H1 (cell line): ENCODE measurements at regions not wholly inside any gene's neighbourhood (a gene's known extent, or its start where the extent isn't known, plus 50 kb on each side); places are given as distances from the start of the nearest gene placed in this dataset.

Experiments used
- CTCF ChIA-PET: fragments of 300-600 bp; sonication (Branson Sonifier 250); formaldehyde crosslinking; loops from one replicate; lab custom pipeline; 2021; ENCODE audit not compliant: partially characterized antibody; lab: Charles Lee
- POLR2A ChIA-PET: fragments of 300-600 bp; sonication (Branson Sonifier 250); formaldehyde crosslinking; loops from one replicate; lab custom pipeline; 2021; ENCODE audit warnings: inconsistent platforms; ENCODE audit not compliant: partially characterized antibody; lab: Charles Lee
- DNase-seq, 2 experiments: peaks; one replicate each; pipeline versions ENCODE4 v3.0.0 to v3.0.0-alpha.2; 2010 to 2022; ENCODE audit warnings: low spot score in 2 of 2, low read depth in 1 of 2, mixed read lengths in 1 of 2
- FAIRE-seq: peaks from 2 replicates; lab custom pipeline; 2011; peaks lifted over from hg19 to GRCh38; lab: Jason Lieb, UNC
- H2AFZ ChIP-seq: 2 replicates; pipeline ENCODE4 v1.8.1; 2012; ENCODE audit warnings: low read length, inconsistent platforms
- H2AK5ac ChIP-seq: 2 replicates; pipeline ENCODE4 v1.6.1; 2013; ENCODE audit warnings: low read depth, low read length
- H2BK120ac ChIP-seq: replicated peaks from 2 replicates; pipeline ENCODE3; 2013; ENCODE audit warnings: low read depth, low read length, inconsistent platforms
- H2BK12ac ChIP-seq: 2 replicates; pipeline ENCODE4 v1.6.1; 2013; ENCODE audit warnings: low read depth, low read length
- H2BK15ac ChIP-seq: 2 replicates; pipeline ENCODE4 v1.6.1; 2013; ENCODE audit warnings: low read length
- H2BK20ac ChIP-seq: 2 replicates; pipeline ENCODE4 v1.6.1; 2013; ENCODE audit warnings: low read length
- H2BK5ac ChIP-seq: 2 replicates; pipeline ENCODE4 v1.6.1; 2013; ENCODE audit warnings: low read depth, low read length
- H3K14ac ChIP-seq: 2 replicates; pipeline ENCODE4 v1.6.1; 2013; ENCODE audit warnings: inconsistent platforms; ENCODE audit not compliant: insufficient read length
- H3K18ac ChIP-seq: 2 replicates; pipeline ENCODE4 v1.6.1; 2013; ENCODE audit warnings: low read length; ENCODE audit errors: extremely low read depth
- H3K23ac ChIP-seq: 2 replicates; pipeline ENCODE4 v1.6.1; 2013; ENCODE audit warnings: inconsistent platforms; ENCODE audit not compliant: insufficient read length
- H3K23me2 ChIP-seq: 2 replicates; pipeline ENCODE4 v1.6.1; 2013; ENCODE audit warnings: low read depth, low read length
- H3K27ac ChIP-seq: 2 replicates; pipeline ENCODE4 v1.6.1; 2011; ENCODE audit warnings: low read depth, low read length, inconsistent platforms
- H3K27me3 ChIP-seq, 4 experiments: replicated peaks in 1 of 4; 1 replicate in 1 of 4; 2 replicates in 3 of 4; pipeline versions ENCODE4 v1.6.1 to v1.8.1; 2011 to 2013; ENCODE audit warnings: low read length in 3 of 4, mild to moderate bottlenecking in 3 of 4, inconsistent platforms in 2 of 4, mixed read lengths in 2 of 4, moderate library complexity in 1 of 4; ENCODE audit not compliant: control insufficient read depth in 3 of 4, insufficient read depth in 3 of 4; ENCODE audit errors: extremely low read depth in 1 of 4
- H3K36me3 ChIP-seq, 4 experiments: 2 replicates each; pipeline versions ENCODE4 v1.6.1 to v1.8.1; 2011 to 2013; ENCODE audit warnings: mild to moderate bottlenecking in 4 of 4, low read length in 3 of 4, moderate library complexity in 2 of 4, control low read depth in 1 of 4, inconsistent platforms in 1 of 4; ENCODE audit not compliant: insufficient read depth in 4 of 4, control insufficient read depth in 2 of 4
- H3K4ac ChIP-seq: replicated peaks from 2 replicates; pipeline ENCODE3; 2013; ENCODE audit warnings: low read length, low read depth, mixed read lengths, inconsistent platforms; ENCODE audit not compliant: insufficient read length
- H3K4me1 ChIP-seq, 4 experiments: replicated peaks in 1 of 4; 1 replicate in 1 of 4; 2 replicates in 3 of 4; pipeline versions ENCODE4 v1.6.1 to v1.8.1; 2011 to 2013; ENCODE audit warnings: low read length in 3 of 4, inconsistent platforms in 2 of 4, mixed read lengths in 1 of 4; ENCODE audit not compliant: insufficient read depth in 4 of 4, control insufficient read depth in 3 of 4
- H3K4me2 ChIP-seq, 2 experiments: 2 replicates each; pipeline versions ENCODE4 v1.6.1 to v1.8.1; 2011 to 2013; ENCODE audit warnings: low read depth in 2 of 2, low read length in 2 of 2, control low read depth in 1 of 2, inconsistent platforms in 1 of 2, mild to moderate bottlenecking in 1 of 2; ENCODE audit not compliant: insufficient read depth in 1 of 2
- H3K4me3 ChIP-seq, 4 experiments: fragments of 200-600, 300-600 bp in 1 of 4; sonication (generic), shearing (Covaris generic), sonication (Bioruptor Twin) in 1 of 4; 2 replicates each; pipeline versions ENCODE4 v1.5.1 to v1.8.1; 2011 to 2016; ENCODE audit warnings: low read length in 4 of 4, low read depth in 3 of 4, control low read depth in 2 of 4, inconsistent platforms in 2 of 4, mild to moderate bottlenecking in 2 of 4, mixed read lengths in 1 of 4, moderate library complexity in 1 of 4; ENCODE audit not compliant: insufficient read depth in 2 of 4; ENCODE audit errors: extremely low read depth in 1 of 4
- H3K56ac ChIP-seq: replicated peaks from 2 replicates; pipeline ENCODE3; 2013; ENCODE audit warnings: low read depth, mild to moderate bottlenecking, mixed read lengths, low read length, inconsistent platforms; ENCODE audit not compliant: insufficient read length
- H3K79me1 ChIP-seq: 2 replicates; pipeline ENCODE4 v1.6.1; 2013; ENCODE audit warnings: low read depth, low read length, control low read depth
- H3K79me2 ChIP-seq, 2 experiments: 2 replicates each; pipeline versions ENCODE4 v1.6.1 to v1.8.1; 2012 to 2013; ENCODE audit warnings: low read length in 2 of 2, mild to moderate bottlenecking in 2 of 2, inconsistent platforms in 1 of 2; ENCODE audit not compliant: insufficient read depth in 2 of 2, control insufficient read depth in 1 of 2
- H3K9ac ChIP-seq, 4 experiments: replicated peaks in 1 of 4; 1 replicate in 1 of 4; 2 replicates in 3 of 4; pipeline versions ENCODE4 v1.6.1 to v1.8.1; 2011 to 2013; ENCODE audit warnings: low read depth in 3 of 4, low read length in 3 of 4, control low read depth in 2 of 4, mild to moderate bottlenecking in 2 of 4, moderate library complexity in 2 of 4, inconsistent platforms in 1 of 4; ENCODE audit errors: extremely low read depth in 1 of 4
- H3K9me3 ChIP-seq, 2 experiments: 2 replicates each; pipeline versions ENCODE4 v1.6.1 to v1.8.1; 2012 to 2013; ENCODE audit warnings: mild to moderate bottlenecking in 2 of 2, moderate library complexity in 2 of 2, control low read depth in 1 of 2, inconsistent platforms in 1 of 2, low read depth in 1 of 2, low read length in 1 of 2, mixed read lengths in 1 of 2; ENCODE audit not compliant: insufficient read depth in 2 of 2
- H4K20me1 ChIP-seq, 2 experiments: replicated peaks in 1 of 2; 2 replicates each; pipeline versions ENCODE3 to v1.8.1; 2011 to 2013; ENCODE audit warnings: inconsistent platforms in 2 of 2, low read length in 2 of 2, mild to moderate bottlenecking in 1 of 2; ENCODE audit not compliant: insufficient read depth in 2 of 2, control insufficient read depth in 1 of 2
- H4K5ac ChIP-seq: 2 replicates; pipeline ENCODE4 v1.6.1; 2013; ENCODE audit warnings: low read length, low read depth, mixed read lengths, inconsistent platforms; ENCODE audit not compliant: insufficient read length
- H4K8ac ChIP-seq: 2 replicates; pipeline ENCODE4 v1.8.0; 2013; ENCODE audit warnings: mild to moderate bottlenecking, moderate library complexity, low read length, inconsistent platforms; ENCODE audit not compliant: insufficient read depth; ENCODE audit errors: extremely low read depth
- H4K91ac ChIP-seq: replicated peaks from 2 replicates; pipeline ENCODE3; 2013; ENCODE audit warnings: low read length, mixed read lengths, inconsistent platforms; ENCODE audit not compliant: insufficient read length
- ATF3 ChIP-seq: IDR thresholded peaks from 2 replicates; pipeline ENCODE4 v1.6.1; 2011; ENCODE audit warnings: low read depth, mild to moderate bottlenecking, low read length; ENCODE audit not compliant: insufficient read depth
- EP300 ChIP-seq, 2 experiments: IDR thresholded peaks; 1 replicate in 1 of 2; 2 replicates in 1 of 2; pipeline ENCODE4 v1.6.1; 2011 to 2012; ENCODE audit warnings: low read depth in 2 of 2, low read length in 2 of 2, mild to moderate bottlenecking in 2 of 2, borderline replicate concordance in 1 of 2, inconsistent platforms in 1 of 2, moderate library complexity in 1 of 2
- HDAC6 ChIP-seq: IDR thresholded peaks from one replicate; pipeline ENCODE4 v1.7.1; 2012; ENCODE audit warnings: low read depth, mild to moderate bottlenecking, inconsistent platforms, low read length, moderate library complexity
- KDM4A ChIP-seq: IDR thresholded peaks from one replicate; pipeline ENCODE4 v1.7.1; 2012; ENCODE audit warnings: low read depth, mild to moderate bottlenecking, moderate library complexity, low read length, inconsistent platforms; ENCODE audit not compliant: severe bottlenecking
- RFX5 ChIP-seq: IDR thresholded peaks from 2 replicates; pipeline ENCODE4 v1.6.1; 2011; ENCODE audit warnings: low read depth, low read length, improper control_type of control experiment, borderline replicate concordance
- RXRA ChIP-seq: IDR thresholded peaks from 2 replicates; pipeline ENCODE4 v1.6.1; 2011; ENCODE audit warnings: low read depth, mild to moderate bottlenecking, low read length, moderate library complexity; ENCODE audit not compliant: insufficient read depth
- SP4 ChIP-seq: IDR thresholded peaks from 2 replicates; pipeline ENCODE4 v1.6.1; 2012; ENCODE audit warnings: low read length, inconsistent platforms
- TAF7 ChIP-seq: optimal IDR thresholded peaks from 2 replicates; pipeline ENCODE3; 2011; ENCODE audit warnings: low read depth, mild to moderate bottlenecking, inconsistent platforms, low read length, moderate library complexity, borderline replicate concordance
- YY1 ChIP-seq: IDR thresholded peaks from 2 replicates; pipeline ENCODE4 v1.6.1; 2011; ENCODE audit warnings: low read depth, mild to moderate bottlenecking, low read length
- WGBS, 2 experiments: shearing (Covaris generic) in 1 of 2; methylation state at CpG; one replicate each; pipeline versions ENCODE4 v1.1.6 to v1.1.7; 2013 to 2015; ENCODE audit warnings: low lambda C conversion rate in 2 of 2, mixed read lengths in 2 of 2, inconsistent platforms in 1 of 2, low coverage in 1 of 2, missing lambda C conversion rate in 1 of 2; ENCODE audit not compliant: insufficient replicate concordance in 2 of 2, insufficient coverage in 1 of 2, insufficient read length in 1 of 2; ENCODE audit errors: extremely low coverage in 1 of 2, missing lambda C conversion rate in 1 of 2; 5-methylcytosine and 5-hydroxymethylcytosine counted together
- TF ChIP-seq, protein P1 (sequence below): IDR thresholded peaks from 2 replicates; pipeline ENCODE4 v1.6.1; 2012; ENCODE audit warnings: inconsistent platforms

GRCh38 chr4:153084224-153084979 is 119.8 kb upstream of the TRIM2 start:
- ChIA-PET CTCF (interaction anchor here (0.6 to 5.3 kb wide), 38 partner anchors 9 to 334 kb away, joined by 3 to 92 read pairs (median 4); partner anchors contain the start of genes ARFIP1 and TIGD4), POLR2A (no interaction called here)
- H2BK12ac ChIP-seq, result peak overlapping the region; percentile 84; the same call in 1 of the 2 replicates
- peak overlapping the region; percentile 40; the same call in 1 of the 2 replicates for H2BK15ac ChIP-seq
- H4K8ac ChIP-seq, result no peak overlapping the region
- peak overlapping the region; percentile 2 for H2BK120ac ChIP-seq
- no peaks in the 10 kb centered on the region for H3K23me2 ChIP-seq
- H4K5ac ChIP-seq, result no peak overlapping the region
- 0 out of 2 replicates have a peak overlapping the region, but pooled peaks have one; percentile 28 for H2AFZ ChIP-seq
- peaks cover 3 to 21% (median 15%) of the 10 kb centered on the region in 4 experiments for H3K4me1 ChIP-seq
- no peak overlapping the region for H3K14ac ChIP-seq
- H4K20me1 ChIP-seq, result no peaks in the 10 kb centered on the region
- H3K56ac ChIP-seq, result no peak overlapping the region
- no peaks in the 10 kb centered on the region for H3K79me1 ChIP-seq
- peak overlapping the region; percentile 50 for H3K4ac ChIP-seq
- H3K79me2 ChIP-seq, result no peaks in the 10 kb centered on the region
- FAIRE-seq (no peak), DNase-seq (no peak)
- peak overlapping the region; percentile 47; the same call in 1 of the 2 replicates for H2BK5ac ChIP-seq
- H3K27ac ChIP-seq, result no peak overlapping the region
- H3K4me2 ChIP-seq, result no peak overlapping the region
- H2AK5ac ChIP-seq, result peak overlapping the region; percentile 65
- peak overlapping the region; percentile 95; the same call in 1 of the 2 replicates for H2BK20ac ChIP-seq
- peak overlapping the region; percentile 41; the same call in 1 of the 2 replicates for H3K18ac ChIP-seq
- H4K91ac ChIP-seq, result peak overlapping the region; percentile 77
- H3K9ac ChIP-seq, result no peak overlapping the region
- no peak overlapping the region for H3K4me3 ChIP-seq
- 80% methylated on average over 15 of the region's 15 CpGs; no CpG with 5 or more reads in 1 of the 2 experiments for WGBS, 2 experiments
- peaks cover 0 to 7% (median 2%) of the 10 kb centered on the region in 4 experiments; a peak in 2 of 7 replicates for H3K27me3 ChIP-seq
- H3K36me3 ChIP-seq, result no peaks in the 10 kb centered on the region
- H3K23ac ChIP-seq, result no peak overlapping the region
- no peaks in the 10 kb centered on the region for H3K9me3 ChIP-seq
- TF ChIP-seq YY1 (no peak), EP300 (IDR thresholded peaks at IDR 0.05; ENCODE audit: borderline replicate concordance in 1 of 2, low read depth in 2 of 2, low read length in 2 of 2) (no peak), KDM4A (no peak), RFX5 (no peak), HDAC6 (no peak), RXRA (no peak), TAF7 (no peak), SP4 (no peak), ATF3 (no peak)
- TF ChIP-seq, protein P1, sequence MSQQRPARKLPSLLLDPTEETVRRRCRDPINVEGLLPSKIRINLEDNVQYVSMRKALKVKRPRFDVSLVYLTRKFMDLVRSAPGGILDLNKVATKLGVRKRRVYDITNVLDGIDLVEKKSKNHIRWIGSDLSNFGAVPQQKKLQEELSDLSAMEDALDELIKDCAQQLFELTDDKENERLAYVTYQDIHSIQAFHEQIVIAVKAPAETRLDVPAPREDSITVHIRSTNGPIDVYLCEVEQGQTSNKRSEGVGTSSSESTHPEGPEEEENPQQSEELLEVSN, result no peak
